PC-9 (cell line): ENCODE measurements at regions not wholly inside any gene's neighbourhood (a gene's known extent, or its start where the extent isn't known, plus 50 kb on each side); places are given as distances from the start of the nearest gene placed in this dataset.

ENCODE experiments used
- BruUV-seq: library from RNA; stranded (reverse); fragments of 400-500 nt; replicated peaks from 2 replicates; lab custom pipeline; 2021; lab: Mats Ljungman, UMichigan
- CTCF ChIA-PET: fragments of 300-600 bp; sonication (Branson Sonifier 250); formaldehyde crosslinking; loops from one replicate; lab custom pipeline; 2022; ENCODE audit warnings: antibody characterized with exemption; lab: Charles Lee
- POLR2A ChIA-PET: fragments of 300-600 bp; sonication (Branson Sonifier 250); formaldehyde crosslinking; loops from one replicate; lab custom pipeline; 2022; ENCODE audit warnings: antibody characterized with exemption; ENCODE audit not compliant: unreplicated experiment; lab: Charles Lee
- DNase-seq, 2 experiments: peaks; one replicate each; pipeline versions ENCODE4 v3.0.0 to v3.0.0-alpha.2; 2015 to 2022; ENCODE audit warnings: mixed read lengths in 1 of 2
- H2AFZ ChIP-seq: fragments of 200-600 bp; sonication (generic); 2 replicates; pipeline ENCODE4 v1.8.1; 2017; ENCODE audit warnings: antibody characterized with exemption
- H3F3A ChIP-seq: fragments of 200-600 bp; sonication (generic); 2 replicates; pipeline ENCODE4 v1.8.1; 2017; ENCODE audit warnings: antibody characterized with exemption, mild to moderate bottlenecking, low read depth; ENCODE audit not compliant: insufficient read depth
- H3K27ac ChIP-seq: fragments of 200-600 bp; sonication (generic); 2 replicates; pipeline ENCODE4 v1.6.1; 2016; ENCODE audit warnings: mixed run types
- H3K27me3 ChIP-seq: fragments of 200-600 bp; sonication (generic); 2 replicates; pipeline ENCODE4 v1.6.1; 2016; ENCODE audit warnings: low read depth, mixed run types; ENCODE audit not compliant: insufficient read depth
- H3K36me3 ChIP-seq: fragments of 200-600 bp; sonication (generic); 2 replicates; pipeline ENCODE4 v1.6.1; 2016; ENCODE audit warnings: low read depth, mixed run types
- H3K4me1 ChIP-seq: fragments of 200-600 bp; sonication (generic); replicated peaks from 2 replicates; pipeline ENCODE4 v1.6.1; 2016; ENCODE audit warnings: mixed run types; ENCODE audit not compliant: insufficient read depth
- H3K4me2 ChIP-seq: fragments of 200-600 bp; sonication (generic); 2 replicates; pipeline ENCODE4 v1.6.1; 2017; ENCODE audit warnings: mixed run types
- H3K4me3 ChIP-seq: fragments of 200-600 bp; sonication (generic); 2 replicates; pipeline ENCODE4 v1.6.1; 2016; ENCODE audit warnings: mixed run types
- H3K79me2 ChIP-seq: fragments of 200-600 bp; sonication (generic); 2 replicates; pipeline ENCODE4 v1.6.1; 2017; ENCODE audit warnings: low read depth, mixed run types
- H3K9me2 ChIP-seq: fragments of 200-600 bp; sonication (generic); 2 replicates; pipeline ENCODE4 v1.8.1; 2017; ENCODE audit warnings: mild to moderate bottlenecking; ENCODE audit not compliant: insufficient read depth
- H3K9me3 ChIP-seq: fragments of 200-600 bp; sonication (generic); 2 replicates; pipeline ENCODE4 v1.8.1; 2016; ENCODE audit warnings: low read depth; ENCODE audit not compliant: insufficient read depth
- H4K20me1 ChIP-seq: fragments of 200-600 bp; sonication (generic); 2 replicates; pipeline ENCODE4 v1.8.1; 2017; ENCODE audit not compliant: insufficient read depth
- EZH2 ChIP-seq: fragments of 200-600 bp; sonication (generic); IDR thresholded peaks from 2 replicates; pipeline ENCODE4 v1.8.0; 2017; ENCODE audit warnings: antibody characterized with exemption, low read depth
- intact Hi-C: fragments of 100-400 bp; cut with micrococcal nuclease; formaldehyde crosslinking; loops from one replicate; pipeline ENCODE4 v1.10.0; 2022; ENCODE audit not compliant: unreplicated experiment
- TF ChIP-seq, protein P1 (sequence below): fragments of 200-600 bp; sonication (generic); conservative IDR thresholded peaks from 2 replicates; pipeline ENCODE4 v1.6.1; 2017; ENCODE audit warnings: mixed run types, antibody characterized with exemption, mild to moderate bottlenecking, moderate library complexity

DNA sequence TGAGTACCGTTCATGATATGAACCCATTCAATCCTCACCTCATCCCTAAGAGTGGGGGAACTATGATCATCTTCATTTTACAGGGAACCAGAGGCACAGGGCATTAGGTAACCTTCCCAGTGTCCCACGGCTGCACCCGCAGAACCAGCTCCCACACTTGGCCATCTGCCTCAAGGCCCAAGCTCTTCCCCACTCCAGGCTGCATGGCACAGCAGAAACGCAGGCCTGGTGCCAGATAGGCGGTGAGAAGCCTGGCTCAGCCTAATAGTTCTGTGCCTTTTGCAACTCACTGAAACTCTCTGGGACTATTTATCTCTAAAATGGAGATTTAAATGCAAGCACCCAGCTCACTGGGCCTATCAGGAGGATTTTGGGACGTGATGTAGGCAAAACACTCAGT lies 90.8 kb upstream of the ZNF618 start:
- Histone ChIP-seq H3K9me3 (no peaks in the 10 kb centered on the region), H2AFZ (no peak overlapping the region), H3K4me2 (no peak overlapping the region), H3K27me3 (peaks cover 85% of the 10 kb centered on the region), H3K4me3 (no peak overlapping the region), H3K36me3 (no peaks in the 10 kb centered on the region), H3K79me2 (no peaks in the 10 kb centered on the region), H4K20me1 (no peaks in the 10 kb centered on the region), H3K4me1 (no peaks in the 10 kb centered on the region), H3K9me2 (no peaks in the 10 kb centered on the region), H3K27ac (no peak overlapping the region), H3F3A (no peaks in the 10 kb centered on the region)
- POLR2A ChIA-PET = no interaction called here
- TF ChIP-seq, protein P1, sequence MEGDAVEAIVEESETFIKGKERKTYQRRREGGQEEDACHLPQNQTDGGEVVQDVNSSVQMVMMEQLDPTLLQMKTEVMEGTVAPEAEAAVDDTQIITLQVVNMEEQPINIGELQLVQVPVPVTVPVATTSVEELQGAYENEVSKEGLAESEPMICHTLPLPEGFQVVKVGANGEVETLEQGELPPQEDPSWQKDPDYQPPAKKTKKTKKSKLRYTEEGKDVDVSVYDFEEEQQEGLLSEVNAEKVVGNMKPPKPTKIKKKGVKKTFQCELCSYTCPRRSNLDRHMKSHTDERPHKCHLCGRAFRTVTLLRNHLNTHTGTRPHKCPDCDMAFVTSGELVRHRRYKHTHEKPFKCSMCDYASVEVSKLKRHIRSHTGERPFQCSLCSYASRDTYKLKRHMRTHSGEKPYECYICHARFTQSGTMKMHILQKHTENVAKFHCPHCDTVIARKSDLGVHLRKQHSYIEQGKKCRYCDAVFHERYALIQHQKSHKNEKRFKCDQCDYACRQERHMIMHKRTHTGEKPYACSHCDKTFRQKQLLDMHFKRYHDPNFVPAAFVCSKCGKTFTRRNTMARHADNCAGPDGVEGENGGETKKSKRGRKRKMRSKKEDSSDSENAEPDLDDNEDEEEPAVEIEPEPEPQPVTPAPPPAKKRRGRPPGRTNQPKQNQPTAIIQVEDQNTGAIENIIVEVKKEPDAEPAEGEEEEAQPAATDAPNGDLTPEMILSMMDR = no peak
- TF ChIP-seq EZH2 = no peak
- intact Hi-C loops = no loop called here
- CTCF ChIA-PET = interaction anchor here (0.6 kb wide), 1 partner anchor 115 kb away, joined by 7 read pairs; no protein-coding TSS in a partner anchor
- DNase-seq = no peak
- no TSS peak for BruUV-seq

DNA sequence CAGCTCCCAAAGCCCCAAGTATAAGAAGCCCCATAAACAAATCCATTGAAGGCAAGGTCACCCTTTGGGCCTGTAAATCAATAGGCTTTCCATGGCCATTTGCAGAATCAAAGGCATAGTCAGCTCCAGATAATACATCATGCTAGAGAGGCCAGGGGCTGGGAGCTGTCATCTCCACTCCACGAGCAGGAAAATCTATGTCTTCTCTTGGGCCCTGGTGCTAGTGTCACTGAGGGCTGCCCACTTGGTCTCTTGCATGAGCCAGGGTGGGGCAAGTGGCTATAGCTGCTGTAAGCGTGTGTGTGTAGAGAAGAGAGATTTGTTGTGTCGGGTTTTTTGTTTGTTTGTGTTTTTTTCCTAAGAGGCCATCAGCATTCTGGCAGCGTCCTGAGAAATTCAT lies 90.0 kb upstream of the ZNF618 start:
- intact Hi-C loops = no loop called here
- H3K79me2 ChIP-seq = no peaks in the 10 kb centered on the region
- no peak overlapping the region for H3K4me3 ChIP-seq
- TF ChIP-seq EZH2 = no peak
- TF ChIP-seq, protein P1 = no peak
- no peaks in the 10 kb centered on the region for H4K20me1 ChIP-seq
- DNase-seq = no peak
- H3F3A ChIP-seq = no peaks in the 10 kb centered on the region
- no peak overlapping the region for H3K4me2 ChIP-seq
- H3K27me3 ChIP-seq = peaks cover 87% of the 10 kb centered on the region
- ChIA-PET CTCF (no interaction called here), POLR2A (no interaction called here)
- no peaks in the 10 kb centered on the region for H3K9me3 ChIP-seq
- no peak overlapping the region for H2AFZ ChIP-seq
- no peaks in the 10 kb centered on the region for H3K9me2 ChIP-seq
- no peaks in the 10 kb centered on the region for H3K36me3 ChIP-seq
- BruUV-seq = no TSS peak
- no peak overlapping the region for H3K27ac ChIP-seq
- no peaks in the 10 kb centered on the region for H3K4me1 ChIP-seq

DNA sequence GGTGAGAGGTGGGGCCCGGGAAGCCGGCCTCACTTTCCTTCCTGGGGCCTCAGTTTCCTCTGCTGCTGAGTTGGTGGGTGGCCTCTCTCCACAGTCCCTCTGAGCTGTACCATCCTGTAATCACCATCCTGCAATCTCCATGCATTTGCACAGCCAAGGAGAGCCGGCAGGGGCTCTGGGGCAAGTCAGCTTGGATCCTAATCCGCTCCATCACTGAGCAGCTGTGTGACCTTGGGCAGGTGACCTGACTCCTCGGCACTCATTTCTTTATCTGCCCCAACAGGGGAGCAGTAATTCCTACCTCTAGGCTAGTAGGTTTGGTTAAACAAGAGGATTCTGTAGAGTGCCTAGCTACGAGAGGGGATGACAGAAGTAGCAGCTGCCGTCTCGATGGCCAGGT lies 88.2 kb upstream of the ZNF618 start:
- TF ChIP-seq, protein P1 = no peak
- TF ChIP-seq EZH2 = no peak
- H4K20me1 ChIP-seq = no peaks in the 10 kb centered on the region
- H3K27ac ChIP-seq = no peak overlapping the region
- H3K36me3 ChIP-seq = no peaks in the 10 kb centered on the region
- no peaks in the 10 kb centered on the region for H3K9me3 ChIP-seq
- H2AFZ ChIP-seq = no peak overlapping the region
- no peak overlapping the region for H3K4me2 ChIP-seq
- H3K4me3 ChIP-seq = no peak overlapping the region
- H3K4me1 ChIP-seq = no peaks in the 10 kb centered on the region
- no peak for DNase-seq
- H3K79me2 ChIP-seq = no peaks in the 10 kb centered on the region
- H3K9me2 ChIP-seq = no peaks in the 10 kb centered on the region
- BruUV-seq = no TSS peak
- CTCF ChIA-PET = no interaction called here
- intact Hi-C loops = no loop called here
- no peaks in the 10 kb centered on the region for H3F3A ChIP-seq
- peaks cover 94% of the 10 kb centered on the region for H3K27me3 ChIP-seq
- POLR2A ChIA-PET = no interaction called here
